Tibial nerve (tissue), 4 donors: ENCODE measurements at regions not wholly inside any gene's neighbourhood (a gene's known extent, or its start where the extent isn't known, plus 50 kb on each side); places are given as distances from the start of the nearest gene placed in this dataset.

Experiments
- DNase-seq, 2 donors: peaks; one replicate each; pipeline ENCODE4 v3.0.0-alpha.2; 2019; ENCODE audit warnings: low spot score in 2 of 2
- H3K27ac ChIP-seq, 4 donors: fragments of 200-600 bp; sonication (generic) in 3 of 4; one replicate each; pipeline ENCODE4 v1.5.1; 2017 to 2019; ENCODE audit warnings: mild to moderate bottlenecking in 1 of 4
- H3K27me3 ChIP-seq, 2 donors: fragments of 200-600 bp; sonication (generic) in 1 of 2; one replicate each; pipeline versions ENCODE4 v1.5.1 to v1.6.0; 2017 to 2019
- H3K36me3 ChIP-seq, 3 donors: fragments of 200-600 bp; sonication (generic); one replicate each; pipeline ENCODE4 v1.5.1; 2018 to 2019
- H3K4me1 ChIP-seq, 4 donors: fragments of 200-600 bp; sonication (generic) in 3 of 4; one replicate each; pipeline ENCODE4 v1.5.1; 2017 to 2019
- H3K4me3 ChIP-seq, 4 donors: fragments of 200-600 bp; sonication (generic) in 3 of 4; one replicate each; pipeline ENCODE4 v1.5.1; 2017 to 2019; ENCODE audit warnings: mild to moderate bottlenecking in 1 of 4, moderate library complexity in 1 of 4
- H3K9me3 ChIP-seq, 4 donors: fragments of 200-600 bp; sonication (generic) in 3 of 4; one replicate each; pipeline ENCODE4 v1.5.1; 2017 to 2019
- CTCF ChIP-seq, 5 experiments: fragments of 200-600 bp in 3 of 5; fragments of 450-650 bp in 2 of 5; sonication (generic) in 3 of 5; IDR thresholded peaks; one replicate each; pipeline ENCODE4 v1.5.1; 2016 to 2019; ENCODE audit warnings: antibody characterized with exemption in 5 of 5, mild to moderate bottlenecking in 3 of 5, moderate library complexity in 2 of 5
- EP300 ChIP-seq, 2 donors: sonication (generic); formaldehyde crosslinking; IDR thresholded peaks; one replicate each; pipeline ENCODE4 v1.6.1; 2017; ENCODE audit warnings: antibody characterized with exemption in 2 of 2, mild to moderate bottlenecking in 1 of 2
- POLR2A ChIP-seq, 2 donors: fragments of 450-650 bp; IDR thresholded peaks; one replicate each; pipeline ENCODE4 v1.6.1; 2017; ENCODE audit warnings: antibody characterized with exemption in 2 of 2, mild to moderate bottlenecking in 2 of 2, moderate library complexity in 2 of 2
- WGBS, 2 donors: methylation state at CpG; one replicate each; pipeline ENCODE4 v1.1.5; 2018; 5-methylcytosine and 5-hydroxymethylcytosine counted together

GRCh38 chr20:48314925-48315592 is 512.7 kb downstream of the PREX1 start:
- 95 to 96% methylated on average over 5 to 6 of the region's 6 CpGs for WGBS, 2 donors
- no peaks in the 10 kb centered on the region for H3K9me3 ChIP-seq
- H3K4me1 ChIP-seq = peaks cover 0 to 3% (median 0%) of the 10 kb centered on the region in 4 donors
- DNase-seq = no peak
- H3K27ac ChIP-seq = no peak overlapping the region
- TF ChIP-seq POLR2A (IDR thresholded peaks at IDR 0.05) = no peak
- TF ChIP-seq CTCF (IDR thresholded peaks at IDR 0.05) = no peak
- no peak for TF ChIP-seq EP300 (IDR thresholded peaks at IDR 0.05)
- H3K4me3 ChIP-seq = no peak overlapping the region
- no peaks in the 10 kb centered on the region for H3K36me3 ChIP-seq
- H3K27me3 ChIP-seq = no peaks in the 10 kb centered on the region

- TF ChIP-seq POLR2A (IDR thresholded peaks at IDR 0.05) (no peak), CTCF (IDR thresholded peaks at IDR 0.05) (no peak), EP300 (IDR thresholded peaks at IDR 0.05) (no peak)
- H3K9me3 ChIP-seq = no peaks in the 10 kb centered on the region
- 62 to 84% methylated on average over 4 of the region's 4 CpGs for WGBS, 2 donors
- DNase-seq = no peak
- H3K27me3 ChIP-seq = no peaks in the 10 kb centered on the region
- no peak overlapping the region for H3K4me3 ChIP-seq
- H3K27ac ChIP-seq = no peak overlapping the region
- peaks cover 0 to 3% (median 0%) of the 10 kb centered on the region in 4 donors for H3K4me1 ChIP-seq
- H3K36me3 ChIP-seq = no peaks in the 10 kb centered on the region
These were observed 514.5 kb downstream of the PREX1 start for GRCh38 chr20:48313324-48313723.

GRCh38 chr20:48311956-48312355 is 515.8 kb downstream of the PREX1 start:
- H3K36me3 ChIP-seq = no peaks in the 10 kb centered on the region
- no peak overlapping the region for H3K4me3 ChIP-seq
- TF ChIP-seq POLR2A (IDR thresholded peaks at IDR 0.05) (no peak), CTCF (IDR thresholded peaks at IDR 0.05) (no peak), EP300 (IDR thresholded peaks at IDR 0.05) (no peak)
- no peak overlapping the region for H3K27ac ChIP-seq
- DNase-seq = no peak
- H3K4me1 ChIP-seq = peaks cover 0 to 3% (median 0%) of the 10 kb centered on the region in 4 donors
- H3K27me3 ChIP-seq = no peaks in the 10 kb centered on the region
- 41 to 44% methylated on average over 2 of the region's 2 CpGs for WGBS, 2 donors
- no peaks in the 10 kb centered on the region for H3K9me3 ChIP-seq

GRCh38 chr20:48310305-48310704 is 517.5 kb downstream of the PREX1 start:
- Histone ChIP-seq H3K36me3 (no peaks in the 10 kb centered on the region), H3K4me1 (peaks cover 0 to 3% (median 0%) of the 10 kb centered on the region in 4 donors), H3K27me3 (no peaks in the 10 kb centered on the region), H3K9me3 (no peaks in the 10 kb centered on the region), H3K27ac (no peak overlapping the region), H3K4me3 (no peak overlapping the region)
- TF ChIP-seq EP300 (IDR thresholded peaks at IDR 0.05) (no peak), CTCF (IDR thresholded peaks at IDR 0.05) (no peak), POLR2A (IDR thresholded peaks at IDR 0.05) (no peak)
- WGBS, 2 donors = 44 to 61% methylated on average over 8 to 10 of the region's 11 CpGs
- no peak for DNase-seq

- WGBS, 2 donors = 88 to 91% methylated on average over 5 of the region's 5 CpGs
- DNase-seq = no peak
- TF ChIP-seq EP300 (IDR thresholded peaks at IDR 0.05) = no peak
- Histone ChIP-seq H3K36me3 (no peaks in the 10 kb centered on the region), H3K4me1 (peaks cover 0 to 3% (median 0%) of the 10 kb centered on the region in 4 donors), H3K27me3 (no peaks in the 10 kb centered on the region), H3K4me3 (no peak overlapping the region), H3K9me3 (no peaks in the 10 kb centered on the region), H3K27ac (no peak overlapping the region)
These were observed 518.5 kb downstream of the PREX1 start for GRCh38 chr20:48309293-48309692.
